Fibroblast of peridontal ligament (primary cell): ENCODE measurements at regions not wholly inside any gene's neighbourhood (a gene's known extent, or its start where the extent isn't known, plus 50 kb on each side); places are given as distances from the start of the nearest gene placed in this dataset.

Experiments
- DNase-seq: peaks from one replicate; pipeline ENCODE4 v3.0.0-alpha.2; 2010; ENCODE audit errors: extremely low read depth

- DNase-seq = no peak
Observed at GRCh38 chr5:2010940-2011339, 128.2 kb upstream of the IRX4 start.

GRCh38 chr5:2009986-2010914 is 127.5 kb upstream of the IRX4 start:
- DNase-seq = no peak

DNA sequence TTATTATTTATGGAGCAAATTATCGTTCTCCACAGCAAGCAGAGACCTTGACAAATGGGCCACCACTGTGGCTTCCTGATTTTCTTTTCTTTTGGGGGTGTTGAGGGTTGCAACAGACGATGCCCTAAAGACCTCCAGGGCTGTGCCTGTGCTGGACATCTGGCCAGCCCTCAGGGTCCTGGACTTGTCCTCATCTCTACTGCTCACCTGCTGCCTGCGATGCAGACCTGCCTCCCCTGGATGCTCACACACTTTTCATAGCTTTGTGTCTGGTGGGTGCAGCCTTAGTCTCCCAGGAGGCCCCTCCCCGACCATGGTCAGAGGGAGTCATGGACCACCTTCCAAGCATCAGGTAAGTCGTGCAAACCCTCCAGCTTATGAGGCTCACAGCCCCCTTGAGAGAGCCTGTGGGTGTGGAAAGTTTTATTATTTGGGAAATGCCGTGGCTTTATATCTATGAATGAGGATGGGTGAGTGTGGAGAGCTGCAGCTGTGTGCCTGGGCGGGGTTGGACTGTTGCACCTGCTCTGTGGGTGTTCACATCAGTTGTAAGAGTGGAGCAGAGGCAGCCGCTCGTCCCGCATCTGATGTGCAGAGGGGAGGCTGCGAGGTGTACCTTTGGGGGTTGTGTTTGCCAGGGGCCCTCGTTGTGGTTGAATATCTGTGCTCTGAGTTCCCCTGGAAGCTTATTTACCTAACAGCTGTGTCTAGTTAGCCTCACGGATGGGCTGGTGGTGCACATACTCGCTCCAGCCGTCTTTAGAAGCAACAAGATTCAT is 126.3 kb upstream of the IRX4 start:
- DNase-seq = no peak

GRCh38 chr5:2007878-2008501 is 125.3 kb upstream of the IRX4 start:
- no peak for DNase-seq

GRCh38 chr5:2007496-2007877 is 124.8 kb upstream of the IRX4 start:
- no peak for DNase-seq

DNA sequence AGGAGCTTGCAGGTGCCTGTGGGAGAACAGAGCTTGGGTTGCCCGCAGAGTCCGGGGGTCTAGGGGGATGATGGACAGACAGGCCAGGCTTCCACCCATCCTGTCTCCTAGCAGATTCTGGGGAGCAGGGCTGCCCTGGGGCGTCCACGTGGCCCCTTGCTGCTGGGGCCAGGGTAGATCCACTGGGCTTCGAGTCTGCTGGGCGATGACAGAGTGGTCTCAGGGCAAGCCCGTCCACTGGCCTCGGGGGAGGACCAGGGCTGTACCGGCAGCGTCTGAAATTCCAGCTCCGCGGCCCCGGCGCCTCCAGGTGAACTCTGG is 124.2 kb upstream of the IRX4 start:
- no peak for DNase-seq

DNA sequence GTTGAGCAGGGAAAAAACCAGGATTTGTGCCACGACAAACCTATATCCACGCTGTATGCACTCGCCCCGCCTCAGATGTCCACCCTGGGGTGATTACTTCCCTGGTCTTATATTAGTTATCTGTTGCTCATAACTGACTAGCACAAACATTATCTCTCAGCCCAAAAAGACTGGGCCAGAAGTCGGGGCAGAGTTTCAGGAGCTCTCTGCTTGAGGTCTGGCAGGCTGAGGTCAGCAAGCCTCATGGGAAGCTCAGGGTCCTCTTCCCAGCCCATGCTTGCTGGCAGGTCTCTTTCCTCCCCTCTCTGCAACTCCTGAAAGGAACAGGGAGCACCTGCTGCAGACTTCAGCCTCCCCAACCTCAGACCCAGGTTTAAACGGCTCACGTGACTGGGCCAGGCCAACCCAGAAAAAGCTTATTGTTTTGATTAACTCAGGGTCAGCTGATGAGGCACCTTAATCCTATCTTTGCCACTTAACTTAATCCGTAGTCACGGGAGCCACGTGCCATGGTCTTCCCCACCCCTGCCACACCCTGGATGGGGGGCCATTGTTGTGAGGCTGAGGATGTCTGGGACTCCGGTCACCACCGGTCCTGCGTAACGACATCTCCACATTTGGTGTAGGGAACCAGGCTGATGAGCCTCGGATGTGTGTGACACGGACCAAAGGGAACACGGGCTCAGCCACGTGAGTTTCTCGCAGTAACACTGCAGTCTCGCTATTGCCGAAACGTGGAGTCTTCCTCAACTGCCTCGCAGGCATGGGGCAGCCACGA is 123.7 kb upstream of the IRX4 start:
- DNase-seq = no peak

DNA sequence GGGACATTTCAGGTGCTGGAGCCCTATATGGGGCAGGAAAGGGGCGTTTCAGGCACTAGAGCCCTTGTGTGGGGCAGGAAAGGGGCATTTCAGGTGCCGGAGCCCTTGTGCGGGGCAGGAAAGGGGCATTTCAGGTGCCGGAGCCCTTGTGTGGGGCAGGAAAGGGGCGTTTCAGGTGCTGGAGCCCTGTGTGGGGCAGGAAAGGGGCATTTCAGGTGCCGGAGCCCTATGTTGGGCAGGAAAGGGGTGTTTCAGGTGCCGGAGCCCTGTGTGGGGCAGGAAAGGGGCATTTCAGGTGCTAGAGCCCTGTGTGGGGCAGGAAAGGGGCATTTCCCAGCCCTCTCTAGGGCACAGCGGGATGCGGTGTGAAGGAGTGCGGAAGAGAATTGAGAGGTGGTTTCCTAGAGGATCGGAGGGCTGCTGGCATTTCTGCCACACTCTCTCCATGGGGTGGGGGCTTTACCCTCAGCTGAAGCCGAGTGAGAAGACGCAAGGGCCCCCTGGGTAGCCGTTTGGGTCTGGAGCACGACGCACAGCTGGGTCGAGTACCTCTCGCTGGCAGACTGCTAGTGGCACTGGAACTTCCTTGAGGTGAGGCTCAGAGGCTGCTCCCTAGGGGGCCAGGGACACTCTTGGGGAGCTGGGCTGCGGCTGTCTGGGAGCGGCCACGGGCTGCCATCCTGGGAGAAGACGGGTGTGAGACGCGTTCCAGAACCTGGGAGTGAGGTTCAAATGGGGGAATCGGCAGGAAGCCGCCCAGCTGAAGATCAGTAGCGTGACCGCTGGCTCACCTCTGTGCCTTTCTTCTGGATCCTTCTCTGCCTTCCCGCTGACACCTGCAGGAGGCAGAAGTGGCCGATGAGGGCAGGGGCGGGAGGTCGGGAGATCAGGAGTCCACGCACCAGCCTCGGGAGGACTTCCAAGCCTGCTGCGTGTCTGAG is 122.6 kb upstream of the IRX4 start:
- no peak for DNase-seq

- no peak for DNase-seq
Observed at GRCh38 chr5:2003690-2004365, 121.1 kb upstream of the IRX4 start.

- no peak for DNase-seq
Observed at GRCh38 chr5:2003206-2003605, 120.5 kb upstream of the IRX4 start.

DNA sequence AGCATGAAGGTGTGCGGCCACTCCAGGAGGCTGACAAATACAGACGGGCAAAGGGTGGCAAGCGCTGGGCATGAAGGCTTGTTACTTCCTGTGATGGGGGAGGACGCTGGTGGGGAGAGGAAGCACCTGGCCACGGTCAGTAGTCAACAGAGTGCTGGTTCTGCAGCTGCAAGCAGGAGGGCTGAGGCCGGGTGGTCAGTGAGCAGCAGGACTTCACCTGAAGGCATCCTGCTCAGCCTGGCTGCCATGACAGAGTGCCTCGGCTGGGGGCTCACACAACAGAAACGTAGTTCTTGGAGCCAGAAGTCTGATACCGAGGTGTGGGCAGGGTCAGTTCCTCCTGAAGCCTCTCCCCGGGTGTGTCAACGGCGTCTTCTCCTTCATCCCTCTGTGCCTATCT is 118.6 kb upstream of the IRX4 start:
- no peak for DNase-seq

GRCh38 chr5:2000591-2000990 is 117.9 kb upstream of the IRX4 start:
- DNase-seq = no peak

GRCh38 chr5:1999794-2000193 is 117.1 kb upstream of the IRX4 start:
- no peak for DNase-seq

- no peak for DNase-seq
Observed at GRCh38 chr5:1998716-1999317, 116.1 kb upstream of the IRX4 start.

DNA sequence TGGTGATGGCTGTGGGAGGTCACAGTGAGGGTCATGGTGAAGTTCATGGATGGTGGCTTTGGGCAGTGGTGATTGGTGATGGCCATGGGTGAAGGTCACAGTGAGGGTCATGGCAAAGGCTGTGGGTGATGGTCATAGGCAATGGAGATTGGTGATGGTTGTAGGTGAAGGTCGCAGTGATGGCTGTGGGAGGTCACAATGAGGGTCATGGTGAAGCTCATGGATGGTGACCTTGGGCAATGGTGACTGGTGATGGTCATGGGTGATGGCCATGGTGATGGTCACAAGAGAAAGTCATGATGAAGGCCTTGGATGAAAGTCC is 115.6 kb upstream of the IRX4 start:
- DNase-seq = no peak

DNA sequence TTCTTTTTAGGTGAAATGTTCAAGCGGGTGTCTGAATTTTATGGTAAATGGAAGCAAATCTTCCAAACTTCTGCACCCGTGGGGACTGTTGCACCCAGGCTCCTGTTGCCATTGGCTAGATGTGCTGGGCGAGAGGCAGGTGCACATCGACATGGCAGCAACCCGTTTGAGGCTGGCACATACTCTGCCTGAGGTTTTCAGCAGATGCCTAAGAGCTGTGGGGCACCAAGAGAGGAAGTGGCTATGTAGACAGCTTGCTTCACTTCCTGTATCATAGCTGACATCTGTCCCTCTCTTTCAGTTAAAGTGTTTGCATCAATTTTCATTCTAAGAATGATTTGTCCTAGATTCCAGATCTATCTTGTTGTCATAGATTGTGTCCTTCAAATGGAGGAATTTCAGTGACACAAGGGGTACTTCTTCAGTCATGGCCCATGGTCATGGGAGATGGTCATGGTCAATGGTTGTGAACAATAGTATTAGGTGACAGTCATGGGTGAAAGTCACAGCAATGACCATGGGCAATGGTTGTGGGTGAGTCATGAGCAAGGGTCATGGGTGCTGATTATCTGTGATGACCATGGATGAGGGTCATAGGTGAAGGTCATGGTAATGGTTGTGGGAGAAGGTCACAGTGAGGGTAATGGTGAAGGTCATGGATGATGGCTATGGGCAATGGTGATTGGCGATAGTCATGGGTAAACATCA is 115.1 kb upstream of the IRX4 start:
- no peak for DNase-seq

DNA sequence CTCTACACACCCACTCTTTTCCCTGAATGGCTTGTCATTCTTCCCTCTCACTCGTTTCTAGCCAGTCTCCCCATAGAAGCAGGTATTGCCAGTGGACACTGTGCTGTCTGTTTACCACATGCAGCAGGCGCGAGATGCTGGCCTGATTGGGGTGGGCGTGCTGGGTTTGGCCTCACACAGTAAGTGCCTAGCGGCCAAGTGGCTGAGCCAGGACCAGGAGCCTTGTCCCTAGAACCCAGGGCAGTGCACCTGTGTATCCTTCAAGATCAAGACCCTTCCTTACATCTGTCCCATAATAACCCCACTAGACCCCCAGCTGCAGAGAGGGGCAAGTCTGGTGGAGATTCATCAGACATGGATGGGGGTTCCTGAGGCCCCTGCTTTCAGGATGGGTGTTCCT is 112.8 kb upstream of the IRX4 start:
- no peak for DNase-seq

GRCh38 chr5:1987471-1987870 is 104.7 kb upstream of the IRX4 start:
- DNase-seq = no peak

- DNase-seq = no peak
Observed at GRCh38 chr5:1985781-1986180, 103.1 kb upstream of the IRX4 start.
